Stimulated activated CD4-positive, alpha-beta T cell treated with anti-CD3 and anti-CD28 coated beads, TNF-alpha, amount 100 ng/mL, for 24 hours (primary cell): ENCODE measurements at regions not wholly inside any gene's neighbourhood (a gene's known extent, or its start where the extent isn't known, plus 50 kb on each side); places are given as distances from the start of the nearest gene placed in this dataset.
"Not testable (repeated sequence)": the region's sequence is repeated elsewhere in the genome, so short reads cannot be mapped to it uniquely, and the experiment has no call there.

Experiments
- DNase-seq, 3 experiments: peaks; one replicate each; pipeline ENCODE4 v3.0.0-alpha.2; 2020; ENCODE audit warnings: low read depth in 3 of 3

- no peak for DNase-seq
Measured at GRCh38 chr6:169101036-169101805, 152.4 kb downstream of the THBS2 start.

GRCh38 chr6:169099411-169100202 lies 154.0 kb downstream of the THBS2 start:
- DNase-seq: no peak

GRCh38 chr6:169098651-169099050 lies 155.0 kb downstream of the THBS2 start:
- not testable (repeated sequence) for DNase-seq

GRCh38 chr6:169098116-169098515 lies 155.5 kb downstream of the THBS2 start:
- no peak for DNase-seq

GRCh38 chr6:169097381-169097959 lies 156.2 kb downstream of the THBS2 start:
- DNase-seq: no peak

- DNase-seq: no peak
Measured at GRCh38 chr6:169096388-169096787, 157.3 kb downstream of the THBS2 start.

GRCh38 chr6:169095153-169095552 lies 158.5 kb downstream of the THBS2 start:
- no peak for DNase-seq

GRCh38 chr6:169094552-169094950 lies 159.1 kb downstream of the THBS2 start:
- DNase-seq: no peak

GRCh38 chr6:169093770-169094551 lies 159.7 kb downstream of the THBS2 start:
- no peak for DNase-seq

- no peak for DNase-seq
Measured at GRCh38 chr6:169093066-169093723, 160.5 kb downstream of the THBS2 start.

- DNase-seq: no peak
Measured at GRCh38 chr6:169092375-169092774, 161.3 kb downstream of the THBS2 start.

- DNase-seq: not testable (repeated sequence)
Measured at GRCh38 chr6:169090514-169091127, 163.0 kb downstream of the THBS2 start.

- DNase-seq: no peak
Measured at GRCh38 chr6:169088762-169089161, 164.9 kb downstream of the THBS2 start.

- DNase-seq: no peak
Measured at GRCh38 chr6:169087443-169088041, 166.1 kb downstream of the THBS2 start.

GRCh38 chr6:169086616-169087015 lies 167.0 kb downstream of the THBS2 start:
- DNase-seq: not testable (repeated sequence)

GRCh38 chr6:169086020-169086419 lies 167.6 kb downstream of the THBS2 start:
- DNase-seq: no peak

- DNase-seq: no peak
Measured at GRCh38 chr6:169085466-169085865, 168.2 kb downstream of the THBS2 start.

GRCh38 chr6:169084557-169084956 lies 169.1 kb downstream of the THBS2 start:
- DNase-seq: not testable (repeated sequence)

- DNase-seq: no peak
Measured at GRCh38 chr6:169084067-169084466, 169.6 kb downstream of the THBS2 start.

- no peak for DNase-seq
Measured at GRCh38 chr6:169083508-169083874, 170.2 kb downstream of the THBS2 start.
